OCI-LY7 (cell line): ENCODE measurements at regions not wholly inside any gene's neighbourhood (a gene's known extent, or its start where the extent isn't known, plus 50 kb on each side); places are given as distances from the start of the nearest gene placed in this dataset.

Source experiments
- BruUV-seq: library from RNA; stranded (reverse); fragments of 400-500 nt; replicated peaks from 2 replicates; lab custom pipeline; 2021; lab: Mats Ljungman, UMichigan
- CTCF ChIA-PET: fragments of 300-600 bp; sonication (Branson Sonifier 250); formaldehyde crosslinking; loops from one replicate; lab custom pipeline; 2022; ENCODE audit warnings: antibody characterized with exemption; ENCODE audit not compliant: unreplicated experiment; lab: Charles Lee
- POLR2A ChIA-PET: fragments of 300-600 bp; sonication (Branson Sonifier 250); formaldehyde crosslinking; loops from one replicate; lab custom pipeline; 2022; ENCODE audit warnings: antibody characterized with exemption; lab: Charles Lee
- DNase-seq: peaks from one replicate; pipeline ENCODE4 v3.0.0-alpha.2; 2015; ENCODE audit warnings: low spot score
- H2AFZ ChIP-seq: fragments of 200-600 bp; sonication (generic), shearing (Covaris generic); 2 replicates; pipeline ENCODE4 v1.6.1; 2014; ENCODE audit warnings: mild to moderate bottlenecking, antibody characterized with exemption, low read length, moderate library complexity
- H3K27ac ChIP-seq: fragments of 200-600 bp; sonication (generic); 2 replicates; pipeline ENCODE4 v1.5.1; 2014; ENCODE audit warnings: mixed run types, low read depth, mild to moderate bottlenecking, moderate library complexity, low read length, inconsistent platforms; ENCODE audit not compliant: poor library complexity, severe bottlenecking
- H3K36me3 ChIP-seq: fragments of 200-600 bp; sonication (generic); 2 replicates; pipeline ENCODE4 v1.6.1; 2014; ENCODE audit warnings: mild to moderate bottlenecking, antibody characterized with exemption, low read length, moderate library complexity, mixed read lengths; ENCODE audit not compliant: insufficient read depth
- H3K4me1 ChIP-seq: fragments of 200-600 bp; sonication (generic); 2 replicates; pipeline ENCODE4 v1.5.1; 2014; ENCODE audit warnings: mild to moderate bottlenecking, low read length; ENCODE audit not compliant: insufficient read depth, poor library complexity, severe bottlenecking
- H3K4me2 ChIP-seq: fragments of 200-600 bp; sonication (generic); 2 replicates; pipeline ENCODE4 v1.6.1; 2014; ENCODE audit warnings: mild to moderate bottlenecking, low read length
- H3K4me3 ChIP-seq: fragments of 200-600 bp; sonication (generic); 2 replicates; pipeline ENCODE4 v1.5.1; 2014; ENCODE audit warnings: mild to moderate bottlenecking, low read depth, low read length; ENCODE audit not compliant: poor library complexity, severe bottlenecking
- H3K79me2 ChIP-seq: fragments of 200-600 bp; sonication (generic); 2 replicates; pipeline ENCODE4 v1.6.1; 2016; ENCODE audit warnings: low read depth, mild to moderate bottlenecking, low read length, moderate library complexity, mixed read lengths; ENCODE audit not compliant: insufficient read depth
- H3K9me2 ChIP-seq: fragments of 200-600 bp; sonication (generic); 2 replicates; pipeline ENCODE4 v1.6.1; 2016; ENCODE audit warnings: mild to moderate bottlenecking, low read length, mixed read lengths; ENCODE audit not compliant: insufficient read depth
- H3K9me3 ChIP-seq: fragments of 200-600 bp; sonication (generic); 2 replicates; pipeline ENCODE4 v1.6.1; 2014; ENCODE audit warnings: mild to moderate bottlenecking, mixed run types, low read length, mixed read lengths
- H4K20me1 ChIP-seq: fragments of 200-600 bp; sonication (generic); 2 replicates; pipeline ENCODE4 v1.6.1; 2014; ENCODE audit warnings: mild to moderate bottlenecking, antibody characterized with exemption, low read length, moderate library complexity, mixed read lengths; ENCODE audit not compliant: insufficient read depth
- EZH2phosphoT487 ChIP-seq: fragments of 200-600 bp; sonication (generic); IDR thresholded peaks from 2 replicates; pipeline ENCODE4 v1.6.1; 2018; ENCODE audit warnings: low read depth, borderline replicate concordance, mild to moderate bottlenecking, mixed run types, antibody characterized with exemption, low read length, moderate library complexity, mixed read lengths
- intact Hi-C: fragments of 100-400 bp; cut with micrococcal nuclease; formaldehyde crosslinking; loops from one replicate; pipeline ENCODE4 v1.10.0; 2022; ENCODE audit not compliant: unreplicated experiment
- TF ChIP-seq, protein P1 (sequence below): fragments of 200-600 bp; sonication (generic); conservative IDR thresholded peaks from 2 replicates; pipeline ENCODE4 v1.5.1; 2014; ENCODE audit warnings: mild to moderate bottlenecking, antibody characterized with exemption, low read length, moderate library complexity, mixed read lengths

DNA sequence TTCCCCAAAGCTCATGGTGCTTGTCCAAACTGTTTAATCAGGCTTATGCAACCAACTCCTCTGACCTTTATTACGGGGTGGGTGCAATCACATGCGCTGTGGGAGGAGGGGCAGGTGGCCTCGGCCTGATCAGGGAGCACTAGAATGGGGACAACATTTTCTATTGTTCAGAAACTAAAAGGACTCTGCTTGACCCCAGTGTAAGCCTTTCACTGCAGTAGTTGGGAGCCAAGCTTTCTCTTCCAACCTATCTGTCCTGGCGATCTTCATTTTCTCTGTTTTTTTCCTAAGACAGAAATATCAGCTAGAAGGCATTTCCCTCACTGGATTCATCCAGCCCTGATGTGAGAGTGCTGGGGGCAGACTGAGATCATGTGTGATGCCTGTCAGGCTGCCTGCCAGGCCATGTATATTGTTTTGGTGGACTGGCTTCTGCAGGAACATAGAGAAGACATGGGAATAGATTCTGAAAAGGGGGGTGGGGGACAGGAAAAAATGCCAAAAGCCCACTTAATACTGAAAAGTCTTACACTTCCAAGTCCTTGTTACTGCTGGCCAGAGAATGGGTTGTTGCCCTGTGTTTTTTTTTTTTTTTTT, 627.0 kb upstream of the TBL1XR1 start:
- no TSS peak for BruUV-seq
- TF ChIP-seq EZH2phosphoT487: no peak
- TF ChIP-seq, protein P1, sequence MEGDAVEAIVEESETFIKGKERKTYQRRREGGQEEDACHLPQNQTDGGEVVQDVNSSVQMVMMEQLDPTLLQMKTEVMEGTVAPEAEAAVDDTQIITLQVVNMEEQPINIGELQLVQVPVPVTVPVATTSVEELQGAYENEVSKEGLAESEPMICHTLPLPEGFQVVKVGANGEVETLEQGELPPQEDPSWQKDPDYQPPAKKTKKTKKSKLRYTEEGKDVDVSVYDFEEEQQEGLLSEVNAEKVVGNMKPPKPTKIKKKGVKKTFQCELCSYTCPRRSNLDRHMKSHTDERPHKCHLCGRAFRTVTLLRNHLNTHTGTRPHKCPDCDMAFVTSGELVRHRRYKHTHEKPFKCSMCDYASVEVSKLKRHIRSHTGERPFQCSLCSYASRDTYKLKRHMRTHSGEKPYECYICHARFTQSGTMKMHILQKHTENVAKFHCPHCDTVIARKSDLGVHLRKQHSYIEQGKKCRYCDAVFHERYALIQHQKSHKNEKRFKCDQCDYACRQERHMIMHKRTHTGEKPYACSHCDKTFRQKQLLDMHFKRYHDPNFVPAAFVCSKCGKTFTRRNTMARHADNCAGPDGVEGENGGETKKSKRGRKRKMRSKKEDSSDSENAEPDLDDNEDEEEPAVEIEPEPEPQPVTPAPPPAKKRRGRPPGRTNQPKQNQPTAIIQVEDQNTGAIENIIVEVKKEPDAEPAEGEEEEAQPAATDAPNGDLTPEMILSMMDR: no peak
- POLR2A ChIA-PET: interaction anchor here (1.1 kb wide), 1 partner anchor 332 kb away, joined by 3 read pairs; no protein-coding TSS in a partner anchor
- no peak overlapping the region for H3K4me2 ChIP-seq
- H3K9me2 ChIP-seq: no peaks in the 10 kb centered on the region
- CTCF ChIA-PET: no interaction called here
- H3K79me2 ChIP-seq: no peaks in the 10 kb centered on the region
- no peak overlapping the region for H3K27ac ChIP-seq
- H3K9me3 ChIP-seq: no peaks in the 10 kb centered on the region
- DNase-seq: no peak
- H3K4me1 ChIP-seq: no peaks in the 10 kb centered on the region
- no peak overlapping the region for H2AFZ ChIP-seq
- intact Hi-C loops: no loop called here
- H4K20me1 ChIP-seq: no peaks in the 10 kb centered on the region
- H3K36me3 ChIP-seq: no peaks in the 10 kb centered on the region
- no peak overlapping the region for H3K4me3 ChIP-seq

DNA sequence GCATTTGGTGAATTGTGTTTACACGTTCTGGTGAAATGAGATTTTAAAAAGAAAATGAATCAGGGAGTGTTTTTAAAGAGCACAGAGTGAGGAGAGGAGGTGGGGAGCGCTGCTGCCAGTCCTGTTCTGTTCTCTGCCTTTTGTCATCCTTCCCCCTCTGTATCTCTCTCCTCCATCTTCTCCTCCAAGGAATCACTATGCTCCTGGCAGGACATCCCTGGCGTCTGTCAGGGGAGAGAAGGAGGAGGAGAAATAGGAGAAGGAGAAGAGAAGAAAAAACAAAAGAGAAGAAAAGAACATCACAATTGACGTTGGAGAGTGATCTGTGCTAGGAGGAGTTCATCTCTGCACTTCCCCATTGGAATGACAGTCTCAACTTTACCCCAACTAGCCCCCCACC, 627.6 kb upstream of the TBL1XR1 start:
- Histone ChIP-seq H3K9me2 (no peaks in the 10 kb centered on the region), H3K4me1 (no peaks in the 10 kb centered on the region), H3K9me3 (no peaks in the 10 kb centered on the region), H3K36me3 (no peaks in the 10 kb centered on the region), H4K20me1 (no peaks in the 10 kb centered on the region), H3K4me2 (no peak overlapping the region), H2AFZ (no peak overlapping the region), H3K79me2 (no peaks in the 10 kb centered on the region), H3K27ac (no peak overlapping the region), H3K4me3 (no peak overlapping the region)
- no peak for DNase-seq
- intact Hi-C loops: no loop called here
- no peak for TF ChIP-seq EZH2phosphoT487
- TF ChIP-seq, protein P1: no peak
- ChIA-PET POLR2A (interaction anchor here (1.1 kb wide), 1 partner anchor 333 kb away, joined by 3 read pairs; no protein-coding TSS in a partner anchor), CTCF (no interaction called here)
- no TSS peak for BruUV-seq

DNA sequence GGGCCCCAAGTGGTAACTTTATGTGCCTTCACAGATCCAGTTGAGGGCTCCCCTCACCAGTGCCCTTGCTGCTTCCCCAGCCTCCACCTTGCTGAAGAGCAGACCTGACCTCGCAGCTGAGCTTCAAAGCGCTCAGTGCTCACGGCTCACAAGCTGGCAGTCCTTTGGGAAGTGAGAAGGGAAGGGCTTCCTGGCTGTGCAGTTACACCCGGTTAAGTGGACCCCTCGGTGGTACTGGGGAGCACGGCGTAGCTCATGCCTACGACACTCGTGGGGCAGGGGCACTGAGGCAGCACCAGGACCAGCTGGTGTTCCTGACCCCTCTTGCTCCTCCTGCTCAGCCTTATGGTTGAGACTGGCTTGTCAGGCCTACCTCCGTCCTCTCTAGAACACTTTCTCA, 629.0 kb upstream of the TBL1XR1 start:
- Histone ChIP-seq H3K36me3 (no peaks in the 10 kb centered on the region), H3K27ac (no peak overlapping the region), H3K4me2 (no peak overlapping the region), H3K4me3 (no peak overlapping the region), H2AFZ (no peak overlapping the region), H3K4me1 (no peaks in the 10 kb centered on the region), H3K79me2 (no peaks in the 10 kb centered on the region), H3K9me2 (no peaks in the 10 kb centered on the region), H4K20me1 (no peaks in the 10 kb centered on the region), H3K9me3 (no peaks in the 10 kb centered on the region)
- POLR2A ChIA-PET: interaction anchor here (0.6 to 1.1 kb wide), 2 partner anchors 15 to 94 kb away, joined by 3 to 4 read pairs; no protein-coding TSS in a partner anchor
- DNase-seq: no peak
- intact Hi-C loops: no loop called here
- no TSS peak for BruUV-seq
- no peak for TF ChIP-seq EZH2phosphoT487
- TF ChIP-seq, protein P1: no peak
- CTCF ChIA-PET: no interaction called here
